GM18511 (cell line): ENCODE measurements at regions not wholly inside any gene's neighbourhood (a gene's known extent, or its start where the extent isn't known, plus 50 kb on each side); places are given as distances from the start of the nearest gene placed in this dataset.
"Not testable (repeated sequence)": the region's sequence is repeated elsewhere in the genome, so short reads cannot be mapped to it uniquely, and the experiment has no call there.

Source experiments
- ATAC-seq: cut with Tn5 transposase; IDR thresholded peaks from one replicate; pipeline ENCODE4 v1.9.1; 2021; ENCODE audit warnings: mild to moderate bottlenecking, moderate library complexity; ENCODE audit not compliant: unreplicated experiment

GRCh38 chr12:131192951-131193350 lies 239.2 kb downstream of the ADGRD1 start:
- no peak for ATAC-seq

- no peak for ATAC-seq
Observed at GRCh38 chr12:131194166-131194565, 240.5 kb downstream of the ADGRD1 start.

DNA sequence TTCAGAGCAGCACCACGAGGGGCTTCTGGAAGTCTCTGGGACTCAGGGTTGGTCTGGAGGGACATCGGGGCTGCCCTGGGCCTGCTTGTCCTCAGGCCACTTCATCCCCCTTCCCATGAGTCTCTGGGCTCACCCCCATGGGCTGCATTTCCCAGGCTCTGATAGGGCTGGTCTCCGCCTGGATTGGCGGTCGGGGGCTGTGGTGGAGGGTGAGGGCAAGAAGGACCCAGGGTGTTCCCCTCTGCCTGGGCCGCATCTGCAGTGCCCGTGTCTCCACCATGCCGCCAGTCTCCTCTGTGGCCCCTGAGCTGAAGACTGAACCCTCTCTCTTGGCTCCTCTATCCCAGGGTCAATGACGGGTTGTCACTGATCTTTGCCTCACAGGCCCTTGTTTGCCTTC lies 242.1 kb downstream of the ADGRD1 start:
- ATAC-seq: no peak

DNA sequence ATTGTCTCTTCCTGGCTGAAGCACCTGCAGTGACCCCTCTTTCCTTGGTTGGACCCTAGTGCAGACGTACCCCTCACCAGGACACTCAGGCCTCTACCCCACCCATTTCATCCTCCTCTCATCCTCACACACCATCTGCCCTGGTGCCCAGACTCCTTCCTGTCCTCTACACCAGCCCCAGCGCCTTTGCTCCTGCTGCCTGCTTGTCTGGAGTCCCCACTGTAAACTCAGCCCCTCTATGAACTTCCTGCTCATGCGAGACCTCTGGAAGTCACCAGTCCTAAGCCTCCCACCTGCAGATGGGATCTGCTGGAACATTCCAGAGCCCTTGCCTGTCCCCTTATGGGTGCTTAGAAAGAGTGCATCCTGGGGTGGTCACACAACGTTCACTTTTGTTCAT lies 242.5 kb downstream of the ADGRD1 start:
- ATAC-seq: no peak

GRCh38 chr12:131197490-131197889 lies 243.8 kb downstream of the ADGRD1 start:
- no peak for ATAC-seq

DNA sequence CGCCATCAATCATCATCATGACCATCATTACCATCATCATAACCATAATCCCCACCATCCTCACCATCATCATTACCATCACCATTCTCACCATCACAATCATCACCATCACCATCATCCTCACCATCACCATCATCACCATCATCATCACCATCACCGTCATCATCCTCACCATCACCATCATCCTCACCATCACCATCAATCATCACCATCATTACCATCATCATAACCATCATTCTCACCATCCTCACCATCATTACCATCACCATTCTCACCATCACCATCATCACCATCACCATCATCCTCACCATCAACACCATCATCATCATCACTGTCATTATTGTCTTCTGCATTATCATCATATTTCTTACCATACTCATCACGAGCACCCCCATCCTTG lies 245.5 kb downstream of the ADGRD1 start:
- no peak for ATAC-seq

- not testable (repeated sequence) for ATAC-seq
Observed at GRCh38 chr12:131201912-131202311, 248.2 kb downstream of the ADGRD1 start.

DNA sequence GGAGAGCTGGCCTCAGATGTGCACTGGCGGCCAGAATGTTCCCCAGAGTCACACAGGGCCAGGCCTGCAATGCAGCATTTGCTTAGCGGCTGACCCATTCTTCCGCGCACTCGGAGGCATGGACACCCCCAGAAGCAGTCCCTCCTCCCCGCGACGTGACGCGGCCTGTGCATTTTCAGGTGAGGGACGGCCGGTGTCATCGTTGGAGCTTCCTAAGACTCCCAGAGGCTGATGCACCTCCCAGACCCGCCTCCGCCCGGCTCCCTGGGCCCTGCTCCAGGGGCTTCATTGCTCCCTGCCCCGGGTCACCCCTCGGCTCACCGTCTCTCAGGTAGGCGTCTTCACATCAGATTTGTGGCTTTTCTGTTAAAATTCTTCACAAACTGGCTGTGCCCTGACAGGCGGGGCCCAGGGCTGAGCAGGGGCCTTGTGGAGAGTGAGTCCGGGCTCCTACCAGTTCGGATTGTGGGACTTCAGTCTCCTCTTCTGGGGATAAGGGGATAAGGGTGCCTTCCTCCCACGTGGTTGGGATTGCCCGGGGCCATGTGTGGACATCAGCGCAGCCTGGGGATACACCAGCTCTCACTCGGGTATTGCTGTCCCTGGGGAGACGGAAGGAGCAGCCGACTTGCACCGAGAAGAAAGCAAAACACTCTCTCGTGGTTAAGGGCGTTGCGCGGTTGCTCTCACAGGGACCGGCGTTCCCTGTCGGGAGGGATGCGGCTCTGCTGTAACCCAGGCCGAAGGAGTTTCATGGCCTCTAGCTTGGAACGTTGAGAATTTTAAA lies 249.1 kb downstream of the ADGRD1 start:
- no peak for ATAC-seq

GRCh38 chr12:131203666-131204415 lies 250.1 kb downstream of the ADGRD1 start:
- ATAC-seq: no peak

DNA sequence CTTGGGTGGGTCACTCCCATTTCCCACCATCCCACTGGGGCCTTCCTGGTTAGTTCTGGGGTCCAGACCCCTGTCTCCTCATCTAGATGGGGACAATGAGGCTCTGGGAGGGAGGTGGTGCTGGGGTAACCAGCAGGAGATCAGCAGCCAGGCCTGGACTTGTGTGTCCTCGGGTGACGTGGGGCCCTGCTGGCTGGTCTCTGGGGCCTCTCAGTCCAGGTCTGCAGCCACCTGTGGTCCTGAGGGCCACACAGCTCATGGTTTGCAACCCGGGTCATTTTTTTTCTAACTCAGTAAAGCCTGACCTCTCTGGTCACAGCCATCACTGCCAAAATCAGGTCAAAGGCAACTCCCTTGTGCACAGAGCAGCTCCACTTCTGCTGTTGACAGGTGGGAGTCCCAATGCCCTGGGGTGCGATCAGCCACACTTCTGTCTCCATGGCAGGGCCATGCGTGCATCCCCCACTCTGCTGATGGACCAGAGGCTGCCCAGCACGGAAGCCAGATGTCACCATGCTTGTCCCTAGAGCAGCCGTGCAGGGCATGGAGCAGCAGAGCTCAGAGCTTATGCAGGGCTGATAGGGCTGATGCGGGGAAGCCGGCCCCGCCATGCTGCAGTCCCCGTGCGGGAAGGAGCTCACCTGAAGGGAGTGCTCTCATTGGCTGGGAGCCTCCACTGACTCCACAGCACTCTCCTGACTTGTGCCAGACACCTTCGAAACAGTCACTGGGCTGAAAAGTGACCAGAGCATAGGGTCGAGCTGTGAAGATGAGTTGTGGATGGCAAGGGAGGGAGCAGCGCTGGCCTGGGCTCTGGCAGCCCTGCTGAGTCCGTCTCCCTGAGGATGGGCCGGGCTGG lies 250.9 kb downstream of the ADGRD1 start:
- ATAC-seq: no peak

- ATAC-seq: not testable (repeated sequence)
Observed at GRCh38 chr12:131205275-131205933, 251.7 kb downstream of the ADGRD1 start.

DNA sequence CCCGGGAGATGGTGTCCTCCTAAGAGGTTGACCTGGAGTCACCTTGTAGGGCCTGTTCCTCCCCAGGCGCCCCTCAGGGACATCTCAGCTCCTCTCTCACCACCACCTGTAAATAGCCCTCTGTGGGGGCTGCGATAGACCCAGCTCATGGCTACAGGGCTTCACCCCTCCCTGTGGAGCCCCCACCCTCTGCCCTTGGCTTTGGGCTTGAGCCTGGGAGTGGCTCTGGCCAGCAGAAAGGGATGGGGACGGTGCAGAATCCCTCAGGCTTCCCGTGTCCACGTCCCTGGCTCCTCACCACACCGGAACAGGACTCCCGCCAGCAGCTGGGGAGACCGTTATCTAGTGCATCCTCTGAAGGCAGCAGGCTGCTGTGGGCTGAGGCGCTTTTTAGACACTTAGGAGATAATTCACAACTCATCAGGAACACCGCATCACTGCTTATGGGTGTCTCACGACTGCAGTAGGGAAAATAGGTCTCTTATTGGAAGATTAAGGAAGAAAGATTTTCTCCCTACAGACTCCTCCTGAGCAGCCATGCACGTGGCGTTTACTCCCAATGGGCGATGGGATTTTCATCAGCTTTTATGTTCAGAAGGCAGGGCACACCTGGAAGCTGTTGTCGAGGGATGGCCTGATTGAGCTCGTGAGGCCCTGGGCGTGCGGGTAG lies 253.1 kb downstream of the ADGRD1 start:
- ATAC-seq: not testable (repeated sequence)

DNA sequence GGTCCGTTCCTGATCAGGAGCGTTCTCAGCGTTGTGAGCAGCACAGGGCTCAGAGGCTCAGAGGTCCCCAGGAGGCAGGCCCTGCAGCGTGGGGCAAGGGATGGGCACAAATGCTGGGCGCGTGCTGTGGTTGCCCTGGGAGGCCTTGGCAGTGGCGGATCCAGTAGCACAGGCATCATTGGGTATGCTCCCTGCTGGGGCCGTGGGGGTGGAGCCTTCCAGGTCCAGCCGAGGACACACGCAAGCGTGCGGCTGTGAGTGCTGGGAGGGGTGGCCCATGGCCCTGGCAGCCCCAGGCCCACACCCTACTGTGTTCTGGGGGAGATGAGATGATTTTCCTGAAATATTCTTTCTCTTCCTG lies 253.6 kb downstream of the ADGRD1 start:
- not testable (repeated sequence) for ATAC-seq

DNA sequence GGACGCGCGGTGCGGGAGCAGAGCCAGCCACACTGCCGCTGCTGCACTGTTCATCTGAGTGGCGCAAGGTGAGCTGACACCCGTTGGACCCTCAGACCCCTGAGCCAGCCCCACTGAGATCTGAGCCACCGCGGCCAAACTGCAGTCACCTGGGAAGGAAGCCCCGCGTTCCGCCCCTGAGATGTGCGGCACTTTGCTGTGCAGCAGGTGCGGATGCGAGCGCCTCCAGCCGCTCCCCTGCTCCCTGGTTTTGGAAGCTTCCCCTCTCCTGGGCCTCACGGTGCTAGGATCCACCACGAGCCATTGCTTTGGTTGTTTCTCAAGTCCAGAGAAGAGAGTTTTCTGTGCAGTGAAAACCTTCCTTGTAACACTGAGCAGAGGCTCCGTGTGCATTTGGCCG lies 254.1 kb downstream of the ADGRD1 start:
- not testable (repeated sequence) for ATAC-seq

DNA sequence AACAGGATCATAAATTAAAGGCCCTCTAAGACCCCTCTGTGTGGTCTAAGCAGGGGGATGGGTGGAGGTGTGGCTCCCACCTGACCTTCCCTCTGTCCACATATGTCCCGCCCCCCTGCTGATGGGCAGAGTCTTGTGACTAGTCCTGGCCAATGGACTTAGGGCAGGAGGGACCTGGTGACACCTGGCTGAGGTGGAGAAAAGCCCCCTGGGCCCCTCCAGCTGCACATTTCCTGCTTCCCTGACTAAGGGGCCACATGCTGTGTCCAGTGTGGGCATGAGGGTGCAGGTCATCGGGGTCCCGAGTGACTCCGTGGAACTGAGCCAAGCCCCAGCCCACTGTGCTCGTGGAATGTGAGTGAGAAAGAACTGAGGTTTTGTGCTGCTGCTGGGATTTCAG lies 254.7 kb downstream of the ADGRD1 start:
- ATAC-seq: no peak

DNA sequence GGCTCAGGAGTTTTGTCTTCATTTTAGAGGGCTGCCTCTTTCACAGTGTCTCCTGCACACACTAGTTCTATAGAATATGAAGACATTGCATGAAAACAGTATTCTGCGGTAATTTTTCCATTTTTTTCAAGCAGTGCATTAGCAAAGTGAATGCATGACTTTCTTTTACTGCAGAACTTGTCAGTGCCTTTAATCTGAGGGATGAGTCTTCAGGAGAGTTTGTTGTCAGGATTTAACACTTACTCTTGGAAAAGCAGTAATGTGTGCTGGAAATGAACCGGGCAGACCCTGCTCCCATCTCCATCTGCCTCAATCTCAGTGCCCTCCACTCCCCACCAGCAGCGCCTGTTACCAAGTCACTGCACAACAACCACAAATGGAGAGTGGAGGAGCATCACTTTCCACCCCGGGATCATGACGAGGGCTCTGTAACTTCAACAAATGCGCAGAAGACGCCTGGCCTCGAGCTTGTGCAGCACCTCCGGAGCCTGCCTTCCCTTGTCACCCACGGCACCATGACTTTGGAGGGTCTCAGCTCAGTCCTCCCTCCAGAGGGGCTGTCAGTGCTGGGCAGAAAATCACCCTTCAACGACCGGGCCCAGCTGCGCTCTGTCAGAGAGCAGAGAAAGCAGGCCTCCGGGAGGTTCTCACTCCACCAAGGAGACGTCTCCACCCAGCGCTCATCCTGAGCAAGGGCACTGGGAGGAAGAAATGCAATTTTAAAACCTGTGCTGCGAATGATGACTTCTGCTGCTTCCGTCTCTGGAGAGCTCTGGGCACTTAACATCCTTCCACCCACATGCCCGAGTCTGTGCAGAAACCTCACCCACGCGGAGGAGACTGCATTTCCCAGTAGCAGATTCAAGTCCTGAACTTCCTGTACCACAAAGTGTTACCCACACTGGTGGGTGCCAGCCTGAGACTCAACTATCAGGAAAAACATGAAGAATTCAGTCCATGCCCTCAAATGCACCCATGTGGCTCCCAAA lies 255.7 kb downstream of the ADGRD1 start:
- no peak for ATAC-seq

DNA sequence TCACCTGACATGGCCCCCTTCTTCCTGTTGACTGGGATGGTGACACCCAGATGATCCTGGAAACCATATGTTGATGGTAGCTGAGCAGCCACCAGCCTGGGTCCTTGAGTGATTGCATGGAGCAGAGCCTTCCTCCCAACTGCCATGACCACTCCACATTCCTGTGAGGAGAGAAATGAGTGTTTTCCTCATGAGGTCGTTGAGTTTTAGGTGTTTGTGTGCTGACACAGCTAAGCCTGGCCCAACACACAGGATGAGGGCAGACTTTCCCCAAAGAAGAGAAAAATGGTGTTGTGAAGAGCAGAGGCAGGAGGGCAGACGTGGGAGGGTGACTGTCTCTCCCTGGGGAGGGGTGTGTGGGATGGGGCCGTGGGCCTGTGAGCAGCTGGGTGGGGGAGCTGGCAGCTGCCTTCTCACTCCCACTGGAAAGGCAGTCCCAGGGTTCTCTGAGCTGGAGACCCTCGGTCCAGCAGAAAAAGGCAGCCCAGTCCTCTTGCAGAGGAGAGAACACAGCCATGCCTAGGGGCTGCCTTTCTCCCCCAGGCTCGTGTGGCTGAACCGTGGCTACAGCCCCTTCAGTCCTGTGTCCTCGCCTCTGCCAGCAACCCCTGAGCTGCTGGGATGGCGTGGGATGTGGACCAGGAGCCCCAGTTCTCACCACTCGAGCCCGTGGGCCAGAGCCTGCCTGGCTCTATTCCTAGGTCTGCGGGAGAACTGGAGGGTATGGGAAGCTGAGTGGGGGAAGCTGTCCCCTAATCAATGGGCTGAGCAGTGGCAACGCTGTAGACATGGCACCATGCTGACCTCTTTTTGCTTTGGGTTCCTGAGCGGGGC lies 257.0 kb downstream of the ADGRD1 start:
- no peak for ATAC-seq

- no peak for ATAC-seq
Observed at GRCh38 chr12:131211340-131211938, 257.7 kb downstream of the ADGRD1 start.
